Mucosa of descending colon (tissue), 3 donors: ENCODE measurements at regions not wholly inside any gene's neighbourhood (a gene's known extent, or its start where the extent isn't known, plus 50 kb on each side); places are given as distances from the start of the nearest gene placed in this dataset.
"Not testable (repeated sequence)": the region's sequence is repeated elsewhere in the genome, so short reads cannot be mapped to it uniquely, and the experiment has no call there.

Source experiments
- ATAC-seq: fragments of 200-7000 bp; cut with Tn5 transposase; one replicate; pipeline ENCODE4 v1.9.1; 2020; ENCODE audit warnings: mild to moderate bottlenecking, moderate library complexity
- DNase-seq, 3 donors: peaks; one replicate each; pipeline ENCODE4 v3.0.0-alpha.2; 2020
- H3K36me3 ChIP-seq: fragments of 200-600 bp; one replicate; pipeline ENCODE4 v1.8.0; 2021; ENCODE audit warnings: low read depth, mild to moderate bottlenecking
- H3K4me1 ChIP-seq: fragments of 200-600 bp; one replicate; pipeline ENCODE4 v1.8.0; 2021; ENCODE audit warnings: low read depth, mild to moderate bottlenecking
- H3K4me3 ChIP-seq: fragments of 200-600 bp; one replicate; pipeline ENCODE4 v1.8.0; 2021; ENCODE audit warnings: mild to moderate bottlenecking
- H3K9me3 ChIP-seq: fragments of 200-600 bp; one replicate; pipeline ENCODE4 v1.8.0; 2021; ENCODE audit warnings: mild to moderate bottlenecking
- CTCF ChIP-seq: fragments of 200-600 bp; IDR thresholded peaks from one replicate; pipeline ENCODE4 v1.8.0; 2022; ENCODE audit warnings: antibody characterized with exemption, mild to moderate bottlenecking
- intact Hi-C, 2 donors: fragments of 100-400 bp; cut with DNase I in 1 of 2; cut with micrococcal nuclease in 1 of 2; formaldehyde crosslinking; loops; one replicate each; pipeline versions ENCODE4 v1.11.0 to v1.11.1; 2022; cut with DNase I, micrococcal nuclease
- donor health status: DM: no; HTN: no; CAD: no; lungs with moderate emphysema.
- donor health status: DM: no; HTN: no; CAD: no.
- donor health status: DM: no; HTN: yes; CAD: no.

DNA sequence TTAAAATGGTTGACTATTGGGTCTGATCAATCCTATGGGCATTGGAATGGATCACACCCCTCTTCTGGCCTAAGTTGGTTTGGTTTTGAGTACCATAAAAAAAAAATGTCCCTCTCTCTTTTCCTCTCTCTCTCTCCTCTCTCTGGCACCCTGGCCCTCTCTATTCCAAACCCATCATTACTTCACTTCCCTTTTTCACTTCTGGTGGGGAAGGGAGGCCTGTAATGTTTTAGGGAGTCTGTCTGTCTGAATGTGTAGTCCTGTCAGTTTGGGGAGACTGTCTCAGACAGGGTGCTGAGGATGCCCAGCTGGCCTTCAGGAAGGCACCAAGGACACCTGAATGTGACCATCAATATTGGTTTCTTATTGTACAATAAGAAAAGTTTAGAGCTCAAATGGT lies 165.8 kb downstream of the CD24 start:
- DNase-seq (no peak), ATAC-seq (no peak)
- no peaks in the 10 kb centered on the region for H3K36me3 ChIP-seq
- H3K9me3 ChIP-seq = peaks cover 58% of the 10 kb centered on the region
- intact Hi-C loops = no loop called here
- no peak overlapping the region for H3K4me3 ChIP-seq
- H3K4me1 ChIP-seq = no peaks in the 10 kb centered on the region
- no peak for TF ChIP-seq CTCF

DNA sequence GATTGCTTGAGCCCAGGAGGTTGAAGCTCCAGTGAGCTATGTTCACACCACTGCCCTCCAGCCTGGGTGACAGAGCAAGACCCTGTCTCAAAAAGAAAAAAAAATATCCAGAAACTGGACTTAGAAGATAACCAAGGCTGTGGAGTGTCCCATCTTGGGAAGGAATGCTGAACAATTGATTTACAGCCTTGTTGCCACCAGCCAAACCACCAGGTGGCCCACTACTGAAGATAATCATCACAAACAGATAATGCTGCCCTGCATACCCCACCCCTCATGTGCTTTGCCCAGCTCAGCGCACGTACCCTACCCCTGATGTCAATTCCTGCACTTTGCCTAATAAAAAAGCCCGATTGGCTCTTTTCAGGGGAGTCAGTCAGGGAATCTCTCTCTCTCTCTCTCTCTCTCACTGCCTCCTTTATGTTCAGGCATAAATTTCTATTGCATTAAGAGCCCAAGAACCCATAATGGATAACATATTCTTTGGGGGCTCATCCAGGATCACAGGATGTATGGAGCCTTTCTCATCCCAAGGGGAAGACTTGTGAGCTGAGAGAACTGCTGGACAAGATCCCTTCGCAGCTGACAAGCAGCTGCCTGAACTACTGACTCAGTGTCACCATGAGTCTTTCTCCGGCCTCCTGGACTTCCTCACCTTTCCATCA lies 166.4 kb downstream of the CD24 start:
- intact Hi-C loops = no loop called here
- no peak for ATAC-seq
- Histone ChIP-seq H3K4me1 (no peaks in the 10 kb centered on the region), H3K4me3 (no peak overlapping the region), H3K9me3 (peaks cover 58% of the 10 kb centered on the region), H3K36me3 (no peaks in the 10 kb centered on the region)
- no peak for DNase-seq
- TF ChIP-seq CTCF = no peak

- DNase-seq, intact Hi-C loops, H3K4me1 ChIP-seq, H3K36me3 ChIP-seq, ATAC-seq, H3K4me3 ChIP-seq: not testable (repeated sequence)
- H3K9me3 ChIP-seq = peaks cover 43% of the 10 kb centered on the region
These were observed 168.3 kb downstream of the CD24 start for GRCh38 chr6:106806253-106806652.

DNA sequence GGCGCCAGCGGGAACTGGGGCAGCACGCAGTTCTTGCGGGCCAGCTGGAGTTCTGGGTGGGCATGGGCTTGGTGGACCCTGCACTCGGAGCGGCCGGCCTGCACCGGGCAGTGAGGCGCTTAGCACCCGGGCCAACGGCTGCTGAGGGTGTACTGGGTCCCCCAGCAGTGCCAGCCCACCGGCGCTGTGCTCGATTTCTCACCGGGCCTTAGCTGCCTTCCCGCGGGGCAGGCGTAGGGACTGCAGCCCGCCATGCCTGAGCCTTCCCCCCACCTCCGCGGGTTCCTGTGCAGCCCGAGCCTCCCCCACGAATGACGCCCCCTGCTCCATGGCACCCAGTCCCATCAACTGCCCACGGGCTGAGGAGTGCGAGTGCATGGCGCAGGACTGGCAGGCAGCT lies 168.8 kb downstream of the CD24 start:
- intact Hi-C loops = no loop called here

DNA sequence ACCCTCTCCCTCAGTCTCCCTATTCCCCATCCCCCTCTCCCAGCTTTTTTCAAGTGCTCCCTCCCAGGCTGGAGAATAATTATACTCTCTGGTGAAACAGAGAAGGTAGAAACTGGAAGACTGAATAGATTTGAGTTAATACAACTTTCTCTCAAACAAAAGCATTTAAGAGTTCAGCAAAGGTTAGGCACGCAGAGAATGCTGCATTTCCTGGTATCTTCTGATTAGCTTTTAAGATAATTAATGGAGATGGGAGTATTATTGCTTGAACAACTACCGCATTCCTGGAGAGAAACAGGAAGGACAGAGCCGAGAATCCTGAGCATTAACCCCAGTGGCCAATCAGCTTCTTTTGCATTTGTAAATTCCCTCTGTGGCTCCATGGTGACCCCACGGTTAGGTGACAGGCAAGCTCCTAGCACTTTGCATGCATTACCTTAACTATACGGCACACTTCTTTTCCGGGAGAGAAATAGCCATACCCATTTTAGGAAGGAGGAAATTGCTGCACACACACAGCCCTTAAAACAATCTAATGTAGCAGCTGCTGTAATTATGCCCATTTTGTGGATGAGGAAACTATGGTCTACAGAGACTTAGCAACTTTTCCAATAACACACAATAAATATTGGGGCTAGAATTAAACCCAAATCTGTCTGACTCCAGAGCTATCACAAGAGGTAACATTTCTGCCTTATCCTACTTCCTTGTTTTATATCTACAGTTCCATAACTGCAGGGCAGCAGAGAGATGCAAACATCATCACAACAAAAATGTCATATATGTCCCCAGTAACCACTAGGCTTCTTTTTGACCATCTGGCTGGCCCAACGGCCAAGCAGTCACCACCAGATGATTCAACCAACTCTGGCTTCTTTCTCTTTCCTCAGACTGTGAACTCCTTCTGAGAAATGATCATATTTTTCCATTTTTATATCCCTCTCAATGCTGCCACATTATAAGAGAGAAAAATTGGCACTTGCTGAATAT lies 169.9 kb downstream of the CD24 start:
- H3K4me1 ChIP-seq = peaks cover 3% of the 10 kb centered on the region
- H3K4me3 ChIP-seq = no peak overlapping the region
- intact Hi-C loops = no loop called here
- ATAC-seq (no peak), DNase-seq (no peak)
- TF ChIP-seq CTCF = no peak
- H3K9me3 ChIP-seq = peaks cover 27% of the 10 kb centered on the region
- H3K36me3 ChIP-seq = no peaks in the 10 kb centered on the region

More for the DNA sequence above, 168.8 kb downstream of the CD24 start:
- TF ChIP-seq CTCF = no peak
- Histone ChIP-seq H3K9me3 (peaks cover 38% of the 10 kb centered on the region), H3K4me3 (no peak overlapping the region), H3K4me1 (no peaks in the 10 kb centered on the region), H3K36me3 (no peaks in the 10 kb centered on the region)
- ATAC-seq = no peak
- no peak for DNase-seq

GRCh38 chr6:106803188-106803587 lies 171.3 kb downstream of the CD24 start:
- Histone ChIP-seq H3K4me3 (no peak overlapping the region), H3K4me1 (peaks cover 11% of the 10 kb centered on the region), H3K36me3 (no peaks in the 10 kb centered on the region), H3K9me3 (peaks cover 12% of the 10 kb centered on the region)
- peak in 1 of 3 donors; percentile 35 for DNase-seq
- TF ChIP-seq CTCF = no peak
- peak; percentile 67 for ATAC-seq
- intact Hi-C loops = no loop called here
